SU-DHL-6 (cell line): ENCODE measurements at regions not wholly inside any gene's neighbourhood (a gene's known extent, or its start where the extent isn't known, plus 50 kb on each side); places are given as distances from the start of the nearest gene placed in this dataset.

Experiments used
- CTCF ChIP-seq: fragments of 200-600 bp; sonication (generic); IDR thresholded peaks from one replicate; pipeline ENCODE4 v1.5.1; 2017; ENCODE audit warnings: antibody characterized with exemption, mild to moderate bottlenecking, low read length, moderate library complexity; ENCODE audit not compliant: insufficient read depth, poor library complexity, severe bottlenecking
- EZH2phosphoT487 ChIP-seq: fragments of 200-600 bp; sonication (generic), shearing (Covaris generic); conservative IDR thresholded peaks from 2 replicates; pipeline ENCODE4 v1.6.1; 2018; ENCODE audit warnings: mild to moderate bottlenecking, antibody characterized with exemption, low read length, moderate library complexity, mixed read lengths

GRCh38 chr2:220079595-220079994, 452.2 kb downstream of the SLC4A3 start:
- TF ChIP-seq CTCF (no peak), EZH2phosphoT487 (no peak)
